Nephron progenitor cell (in vitro differentiated cells): ENCODE measurements at regions not wholly inside any gene's neighbourhood (a gene's known extent, or its start where the extent isn't known, plus 50 kb on each side); places are given as distances from the start of the nearest gene placed in this dataset.

Experiments
- DNase-seq: peaks from one replicate; pipeline ENCODE4 v3.0.0; 2021
- H3K27ac Mint-ChIP-seq: 2 replicates; pipeline ENCODE4 v1.8.0; 2021; ENCODE audit warnings: mild to moderate bottlenecking, moderate library complexity, mixed read lengths
- H3K27me3 Mint-ChIP-seq: 2 replicates; pipeline ENCODE4 v1.8.0; 2021; ENCODE audit warnings: mild to moderate bottlenecking, low read depth, mixed read lengths; ENCODE audit not compliant: poor library complexity
- H3K36me3 Mint-ChIP-seq: 2 replicates; pipeline ENCODE4 v1.8.0; 2021; ENCODE audit warnings: low read depth, mixed read lengths
- H3K4me1 Mint-ChIP-seq: 2 replicates; pipeline ENCODE4 v1.8.0; 2021; ENCODE audit warnings: mixed read lengths
- H3K4me3 Mint-ChIP-seq: 2 replicates; pipeline ENCODE4 v1.8.0; 2021; ENCODE audit warnings: mild to moderate bottlenecking, moderate library complexity, mixed read lengths
- H3K9me3 Mint-ChIP-seq: 2 replicates; pipeline ENCODE4 v1.8.0; 2021; ENCODE audit warnings: mild to moderate bottlenecking, moderate library complexity, mixed read lengths
- TF ChIP-seq, protein P1 (sequence below): fragments of 200-600 bp; sonication (generic); IDR thresholded peaks from 2 replicates; pipeline ENCODE4 v1.5.0; 2021; ENCODE audit warnings: antibody characterized with exemption

DNA sequence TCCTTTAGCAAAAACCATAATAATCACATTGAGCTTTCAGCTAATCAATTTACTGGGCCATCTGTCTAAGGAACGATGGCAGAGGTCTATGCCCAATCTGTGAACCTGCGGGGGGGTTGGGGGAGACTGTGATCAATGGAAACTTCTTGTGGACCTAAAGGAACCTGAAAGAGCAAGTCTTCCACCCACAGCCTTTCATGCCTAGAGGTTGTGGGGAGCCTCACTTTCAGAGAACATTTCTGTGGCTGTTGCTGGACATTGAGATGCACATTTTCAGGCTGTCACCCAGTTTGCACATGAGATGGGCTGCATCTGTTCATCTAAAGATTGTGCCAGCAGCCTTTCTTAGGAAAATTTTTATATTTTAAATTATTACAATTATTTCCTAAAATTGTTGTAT is 310.0 kb upstream of the SPTLC3 start:
- no peak for DNase-seq
- H3K4me3 Mint-ChIP-seq = no peak overlapping the region
- TF ChIP-seq, protein P1, sequence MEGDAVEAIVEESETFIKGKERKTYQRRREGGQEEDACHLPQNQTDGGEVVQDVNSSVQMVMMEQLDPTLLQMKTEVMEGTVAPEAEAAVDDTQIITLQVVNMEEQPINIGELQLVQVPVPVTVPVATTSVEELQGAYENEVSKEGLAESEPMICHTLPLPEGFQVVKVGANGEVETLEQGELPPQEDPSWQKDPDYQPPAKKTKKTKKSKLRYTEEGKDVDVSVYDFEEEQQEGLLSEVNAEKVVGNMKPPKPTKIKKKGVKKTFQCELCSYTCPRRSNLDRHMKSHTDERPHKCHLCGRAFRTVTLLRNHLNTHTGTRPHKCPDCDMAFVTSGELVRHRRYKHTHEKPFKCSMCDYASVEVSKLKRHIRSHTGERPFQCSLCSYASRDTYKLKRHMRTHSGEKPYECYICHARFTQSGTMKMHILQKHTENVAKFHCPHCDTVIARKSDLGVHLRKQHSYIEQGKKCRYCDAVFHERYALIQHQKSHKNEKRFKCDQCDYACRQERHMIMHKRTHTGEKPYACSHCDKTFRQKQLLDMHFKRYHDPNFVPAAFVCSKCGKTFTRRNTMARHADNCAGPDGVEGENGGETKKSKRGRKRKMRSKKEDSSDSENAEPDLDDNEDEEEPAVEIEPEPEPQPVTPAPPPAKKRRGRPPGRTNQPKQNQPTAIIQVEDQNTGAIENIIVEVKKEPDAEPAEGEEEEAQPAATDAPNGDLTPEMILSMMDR = no peak
- H3K9me3 Mint-ChIP-seq = no peaks in the 10 kb centered on the region
- H3K4me1 Mint-ChIP-seq = no peaks in the 10 kb centered on the region
- H3K27ac Mint-ChIP-seq = no peak overlapping the region
- H3K27me3 Mint-ChIP-seq = peaks cover 4% of the 10 kb centered on the region
- no peaks in the 10 kb centered on the region for H3K36me3 Mint-ChIP-seq

DNA sequence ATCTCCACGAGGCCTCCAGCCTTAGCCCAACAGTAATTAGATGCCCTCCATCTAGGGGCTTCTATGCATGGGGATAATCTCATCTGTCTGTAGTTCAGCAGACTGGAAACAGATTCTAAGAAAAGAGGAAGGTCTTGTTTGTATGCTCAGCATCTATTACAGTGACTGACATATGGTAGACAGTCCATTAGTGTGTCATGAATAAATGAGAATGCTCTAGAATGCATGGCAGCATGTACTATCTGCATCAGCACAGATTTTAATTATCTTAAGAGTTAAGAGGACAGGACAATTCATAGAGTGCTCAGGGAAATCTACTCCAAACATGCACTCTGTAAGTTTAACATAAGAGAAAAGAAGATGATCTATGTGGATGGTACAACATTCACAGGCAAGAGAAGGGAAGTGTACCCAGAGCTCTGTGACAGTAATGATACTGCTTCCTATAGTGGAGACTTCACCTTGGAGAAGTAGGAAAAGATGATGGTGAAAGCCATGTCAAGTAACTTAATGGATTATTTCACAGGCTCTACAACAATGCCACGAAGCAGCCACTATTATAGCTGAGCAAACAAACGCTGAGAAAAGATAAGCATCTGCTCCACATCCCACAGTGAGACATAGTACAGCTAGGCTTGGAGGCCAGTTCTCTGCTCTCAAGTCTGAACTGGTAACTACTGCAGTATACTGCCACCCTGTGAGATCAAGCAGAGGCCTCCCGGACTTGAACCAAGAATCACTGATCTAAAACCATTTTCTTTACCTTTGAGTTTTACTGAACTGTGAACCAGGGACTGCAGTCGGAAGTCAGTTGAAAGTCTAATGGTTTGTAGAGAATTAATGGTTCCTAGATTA is 309.2 kb upstream of the SPTLC3 start:
- Mint-ChIP-seq H3K27ac (peak overlapping the region; percentile 18), H3K36me3 (no peaks in the 10 kb centered on the region), H3K4me3 (no peak overlapping the region), H3K4me1 (no peaks in the 10 kb centered on the region), H3K27me3 (peaks cover 4% of the 10 kb centered on the region), H3K9me3 (no peaks in the 10 kb centered on the region)
- TF ChIP-seq, protein P1 = no peak
- DNase-seq = no peak

DNA sequence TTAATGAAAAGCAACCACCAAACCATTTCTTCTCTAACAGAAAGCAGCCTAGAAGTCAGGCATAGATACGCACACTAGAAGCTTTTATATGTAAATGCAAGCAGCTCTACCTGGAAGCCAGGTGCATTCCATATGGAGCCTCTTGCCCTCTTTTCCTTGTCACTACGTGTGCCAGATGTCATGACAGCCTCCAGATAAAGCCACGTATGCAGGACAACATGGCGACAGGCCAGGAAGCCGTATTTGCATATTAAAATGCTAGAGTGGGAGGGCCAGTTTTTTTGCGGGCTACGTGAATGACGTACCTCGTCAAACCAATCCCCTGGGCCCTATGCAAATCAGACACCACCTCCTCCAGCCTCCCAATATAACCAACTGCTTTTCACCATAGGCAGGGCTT is 308.1 kb upstream of the SPTLC3 start:
- no peak overlapping the region for H3K27ac Mint-ChIP-seq
- H3K4me3 Mint-ChIP-seq = no peak overlapping the region
- H3K9me3 Mint-ChIP-seq = no peaks in the 10 kb centered on the region
- peaks cover 4% of the 10 kb centered on the region for H3K27me3 Mint-ChIP-seq
- no peak for DNase-seq
- no peaks in the 10 kb centered on the region for H3K4me1 Mint-ChIP-seq
- TF ChIP-seq, protein P1 = no peak
- no peaks in the 10 kb centered on the region for H3K36me3 Mint-ChIP-seq

- no peak for DNase-seq
- H3K27me3 Mint-ChIP-seq = no peaks in the 10 kb centered on the region
- H3K4me1 Mint-ChIP-seq = no peaks in the 10 kb centered on the region
- no peaks in the 10 kb centered on the region for H3K36me3 Mint-ChIP-seq
- no peaks in the 10 kb centered on the region for H3K9me3 Mint-ChIP-seq
- no peak overlapping the region for H3K27ac Mint-ChIP-seq
- TF ChIP-seq, protein P1 = no peak
- no peak overlapping the region for H3K4me3 Mint-ChIP-seq
Observed at GRCh38 chr20:12702312-12702711, 306.5 kb upstream of the SPTLC3 start.

DNA sequence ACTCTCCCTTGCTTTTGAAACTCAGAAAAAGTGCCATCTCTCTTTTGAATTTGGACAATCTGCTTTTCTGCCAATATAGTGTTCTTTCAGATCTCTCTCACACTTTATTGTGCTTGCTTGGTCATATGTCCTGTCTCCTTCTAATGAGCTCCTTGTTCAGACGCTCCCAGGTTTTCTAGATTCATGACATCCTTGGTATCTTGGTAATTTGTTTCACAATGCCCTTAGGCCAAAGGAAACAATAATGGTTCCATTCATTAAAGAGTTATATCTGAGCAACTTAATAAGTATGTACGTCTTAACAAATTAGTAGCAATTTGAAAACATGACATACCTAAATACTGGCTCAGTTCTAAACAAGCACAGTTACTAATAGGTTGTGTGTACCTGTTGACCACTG is 293.4 kb upstream of the SPTLC3 start:
- no peak overlapping the region for H3K4me3 Mint-ChIP-seq
- TF ChIP-seq, protein P1 = no peak
- H3K4me1 Mint-ChIP-seq = no peaks in the 10 kb centered on the region
- H3K27ac Mint-ChIP-seq = no peak overlapping the region
- no peak for DNase-seq
- no peaks in the 10 kb centered on the region for H3K36me3 Mint-ChIP-seq
- peaks cover 3% of the 10 kb centered on the region for H3K27me3 Mint-ChIP-seq
- H3K9me3 Mint-ChIP-seq = no peaks in the 10 kb centered on the region
